Stimulated activated naive CD8-positive, alpha-beta T cell treated with anti-CD3 and anti-CD28 coated beads, Interleukin-15, Interleukin-2, amounts not matched to agents 100 U/mL and 50 U/mL, for 24 hours (primary cell): ENCODE measurements at regions not wholly inside any gene's neighbourhood (a gene's known extent, or its start where the extent isn't known, plus 50 kb on each side); places are given as distances from the start of the nearest gene placed in this dataset.
"Not testable (repeated sequence)": the region's sequence is repeated elsewhere in the genome, so short reads cannot be mapped to it uniquely, and the experiment has no call there.

ENCODE experiments used
- ATAC-seq: fragments of 150-1000 bp; cut with Tn5 transposase; one replicate; pipeline ENCODE4 v1.10.0; 2021
- DNase-seq: peaks from one replicate; pipeline ENCODE4 v3.0.0; 2021

DNA sequence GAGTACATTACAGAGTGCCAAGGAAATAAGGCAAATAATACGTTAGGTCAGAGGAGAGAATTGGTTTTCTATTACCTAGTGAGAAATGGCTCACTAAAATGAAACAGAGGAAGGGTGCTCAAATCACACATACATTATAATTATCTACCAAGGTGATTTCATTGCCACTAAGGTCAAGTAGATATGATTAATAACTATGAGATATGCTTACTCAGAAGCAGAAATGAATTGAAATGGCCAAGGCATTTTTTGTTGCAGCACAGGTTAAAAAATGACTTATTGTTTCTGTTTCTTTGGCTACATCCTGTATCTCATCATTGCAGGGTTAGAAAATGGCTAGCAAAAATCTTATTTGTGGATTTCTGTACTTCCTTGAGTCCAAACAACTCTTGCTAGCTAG lies 154.5 kb upstream of the GORAB start:
- no peak for ATAC-seq
- no peak for DNase-seq

DNA sequence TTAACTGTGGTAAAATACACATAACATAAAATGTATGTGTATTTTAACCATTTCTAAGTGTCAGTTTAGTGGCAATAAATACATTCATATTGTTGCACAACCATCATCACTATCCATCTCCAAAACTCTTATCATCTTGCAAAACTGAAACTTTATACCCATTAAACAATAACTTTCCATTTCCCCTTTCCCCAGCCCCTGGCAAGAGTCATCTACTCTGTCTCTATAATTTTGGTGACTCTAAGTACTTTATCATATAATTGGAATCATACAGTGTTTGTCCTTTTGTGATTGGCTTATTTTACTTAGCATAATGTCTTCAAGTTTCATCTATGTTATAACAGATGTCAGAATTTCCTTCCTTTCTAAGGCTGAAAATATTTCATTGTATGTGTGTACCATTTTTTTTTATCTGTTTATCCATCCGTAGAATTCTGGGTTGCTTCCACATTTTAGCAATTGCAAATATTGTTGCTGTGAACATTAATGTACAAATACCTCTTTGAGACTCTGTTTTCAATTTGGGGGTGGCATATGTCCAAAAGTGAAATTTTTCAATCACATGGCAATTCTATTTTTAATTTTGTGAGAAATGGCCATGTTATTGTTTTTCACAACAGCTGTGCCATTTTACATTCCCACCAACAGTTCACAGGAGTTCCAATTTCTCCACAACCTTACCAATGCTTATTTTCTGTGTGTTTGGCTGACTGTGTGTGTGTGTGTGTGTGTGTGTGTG lies 153.9 kb upstream of the GORAB start:
- DNase-seq = no peak
- no peak for ATAC-seq

DNA sequence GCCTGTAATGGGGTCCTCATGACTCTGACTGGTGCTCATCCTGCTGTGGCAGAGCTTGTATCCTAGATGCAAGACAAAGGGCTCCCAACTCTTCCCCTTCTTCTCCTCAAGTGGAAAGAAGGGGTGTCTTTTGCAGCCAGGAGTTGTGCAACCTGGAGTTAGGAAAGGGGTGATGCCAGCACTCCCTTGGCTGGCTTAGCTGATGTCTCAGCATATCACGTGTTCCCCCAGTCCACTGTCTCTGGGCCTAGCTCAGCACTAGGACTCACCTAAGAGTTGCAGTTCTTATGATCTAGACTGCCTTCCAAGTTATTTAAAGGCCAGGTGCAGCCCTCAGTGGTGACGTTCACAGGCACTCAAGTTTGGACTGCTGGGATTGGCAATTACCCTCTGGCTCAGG lies 146.2 kb upstream of the GORAB start:
- ATAC-seq (no peak), DNase-seq (no peak)

DNA sequence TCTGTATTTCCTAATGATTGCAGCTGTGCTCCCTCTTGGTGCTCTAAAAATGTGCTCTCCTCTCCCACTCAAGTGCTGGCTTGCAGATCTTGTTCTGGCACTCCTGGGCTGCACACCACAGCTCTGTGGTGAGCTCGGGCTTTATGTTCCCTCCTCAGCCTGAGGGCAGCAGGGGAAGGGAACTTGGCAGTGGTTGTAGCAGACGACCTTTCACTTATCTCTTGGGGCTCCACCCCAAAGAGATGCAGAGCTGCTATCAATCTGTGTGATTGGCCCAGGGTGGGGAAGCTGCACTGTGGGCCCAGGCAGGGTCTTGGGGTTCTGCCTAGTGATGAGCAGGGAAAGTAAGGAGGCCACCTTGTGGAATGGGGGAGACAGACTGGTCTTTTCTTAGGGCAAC lies 143.5 kb upstream of the GORAB start:
- ATAC-seq = no peak
- DNase-seq = no peak

DNA sequence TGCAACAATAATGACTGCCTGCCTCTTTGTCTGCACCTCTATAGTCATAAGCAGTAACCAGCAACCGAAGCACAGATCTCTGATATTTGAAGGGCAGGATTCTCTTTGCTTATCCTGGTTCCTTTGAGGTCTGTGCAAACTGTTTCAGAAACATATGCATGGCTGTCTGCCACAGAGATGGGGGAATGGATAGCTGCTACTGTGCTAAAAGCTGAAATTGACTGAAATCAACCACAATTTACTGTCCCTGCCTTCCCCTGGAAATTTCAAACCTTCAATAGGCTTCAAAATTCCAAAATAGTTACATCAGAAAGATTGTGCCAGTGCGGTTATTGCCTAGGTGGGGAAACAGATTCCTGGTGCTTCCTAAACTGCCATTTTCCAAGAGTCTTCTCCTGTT lies 136.8 kb upstream of the GORAB start:
- ATAC-seq = no peak
- no peak for DNase-seq

DNA sequence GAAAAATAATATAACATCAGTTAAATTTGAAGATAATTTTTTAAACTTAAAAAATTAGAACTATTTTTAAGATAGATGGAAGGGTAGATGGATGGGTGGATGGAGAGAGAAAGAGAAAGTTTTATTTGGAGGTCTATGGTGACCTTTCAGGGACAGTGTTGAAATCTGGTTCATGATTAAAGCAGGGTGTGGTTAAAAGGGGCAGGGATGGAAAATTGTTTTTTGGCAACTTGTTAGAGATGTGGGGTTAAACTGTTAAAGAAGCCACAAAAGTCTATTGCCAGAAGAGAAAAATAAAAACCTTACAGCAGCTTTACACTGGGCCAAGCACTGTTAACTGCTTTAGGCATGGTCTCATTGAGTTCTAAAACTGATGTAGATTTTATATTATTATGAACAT lies 134.9 kb upstream of the GORAB start:
- ATAC-seq (no peak), DNase-seq (no peak)

DNA sequence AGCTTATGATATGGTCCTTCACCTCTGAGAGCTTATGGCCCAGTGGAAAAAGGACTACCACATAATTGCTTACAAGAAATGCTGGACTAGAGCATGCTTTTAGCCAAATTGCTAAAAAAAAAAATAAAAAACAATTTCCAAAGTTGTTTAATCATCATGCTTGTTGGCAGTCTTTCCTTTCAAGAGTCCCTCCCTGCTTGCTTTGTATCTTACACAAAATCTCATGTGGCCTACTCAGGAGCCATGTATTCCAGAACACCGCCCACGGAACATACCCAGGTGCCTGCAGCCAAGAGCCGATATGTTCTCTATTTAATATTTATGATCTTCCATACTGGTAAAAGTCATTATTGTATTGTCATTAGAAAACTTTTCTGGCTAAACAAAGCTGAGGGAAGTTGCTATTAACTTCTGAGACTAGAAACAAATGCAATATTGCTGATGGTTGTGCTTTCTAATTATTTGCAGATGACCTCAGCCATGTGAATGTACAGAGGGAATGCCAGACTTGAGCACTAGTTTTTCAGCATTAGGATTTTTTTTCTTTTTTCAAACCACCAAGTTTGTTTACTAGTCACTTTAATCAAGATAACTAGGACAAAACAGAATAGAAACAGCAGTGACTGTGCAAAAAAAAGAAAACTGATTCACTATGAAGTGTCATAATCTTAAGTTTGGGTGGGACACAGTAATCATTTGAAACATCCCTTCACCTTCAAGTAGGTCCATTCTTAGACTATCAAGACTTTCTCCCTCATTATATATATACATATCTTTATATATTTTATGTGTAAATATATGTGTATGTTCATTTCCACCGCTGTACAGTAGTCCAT lies 129.3 kb upstream of the GORAB start:
- no peak for DNase-seq
- ATAC-seq = no peak

DNA sequence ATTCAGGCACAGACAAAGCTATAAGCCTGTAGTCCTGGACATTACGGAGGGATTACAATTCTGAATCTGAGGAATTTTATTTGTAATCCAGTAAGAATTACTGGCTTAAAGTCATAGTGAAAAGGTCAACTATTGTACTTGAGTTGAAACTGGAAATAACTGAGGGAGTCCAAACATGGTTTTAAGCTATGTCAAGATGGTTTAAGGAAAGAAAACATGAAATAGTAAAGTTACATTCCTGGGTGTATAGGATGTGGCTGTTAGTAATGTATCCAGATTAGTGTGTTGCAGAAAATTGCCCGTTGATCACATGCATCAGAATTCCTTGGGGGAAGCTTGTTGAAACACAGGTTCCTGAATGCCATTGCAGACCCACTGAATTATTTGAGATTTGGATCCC lies 124.8 kb upstream of the GORAB start:
- no peak for DNase-seq

DNA sequence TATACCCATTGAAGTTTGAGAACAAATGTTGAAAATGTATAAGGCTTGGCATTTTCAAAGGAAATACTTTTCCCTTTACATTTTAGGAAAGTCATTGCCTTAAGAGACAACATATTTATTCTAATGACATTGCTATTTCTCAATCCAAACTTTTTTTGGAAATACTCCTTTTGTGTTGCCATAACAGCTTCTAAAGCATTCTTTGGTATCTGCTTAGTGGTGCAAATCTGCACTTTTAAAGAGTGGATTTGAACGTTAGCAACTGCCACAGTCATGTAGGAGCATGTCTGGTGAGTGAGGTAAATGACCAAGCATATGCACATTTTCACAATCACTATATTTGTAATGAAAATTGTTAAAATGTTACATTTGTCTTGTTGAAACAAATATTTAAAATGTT lies 124.4 kb upstream of the GORAB start:
- DNase-seq (no peak), ATAC-seq (no peak)

More for the DNA sequence above, 124.8 kb upstream of the GORAB start:
- no peak for ATAC-seq

DNA sequence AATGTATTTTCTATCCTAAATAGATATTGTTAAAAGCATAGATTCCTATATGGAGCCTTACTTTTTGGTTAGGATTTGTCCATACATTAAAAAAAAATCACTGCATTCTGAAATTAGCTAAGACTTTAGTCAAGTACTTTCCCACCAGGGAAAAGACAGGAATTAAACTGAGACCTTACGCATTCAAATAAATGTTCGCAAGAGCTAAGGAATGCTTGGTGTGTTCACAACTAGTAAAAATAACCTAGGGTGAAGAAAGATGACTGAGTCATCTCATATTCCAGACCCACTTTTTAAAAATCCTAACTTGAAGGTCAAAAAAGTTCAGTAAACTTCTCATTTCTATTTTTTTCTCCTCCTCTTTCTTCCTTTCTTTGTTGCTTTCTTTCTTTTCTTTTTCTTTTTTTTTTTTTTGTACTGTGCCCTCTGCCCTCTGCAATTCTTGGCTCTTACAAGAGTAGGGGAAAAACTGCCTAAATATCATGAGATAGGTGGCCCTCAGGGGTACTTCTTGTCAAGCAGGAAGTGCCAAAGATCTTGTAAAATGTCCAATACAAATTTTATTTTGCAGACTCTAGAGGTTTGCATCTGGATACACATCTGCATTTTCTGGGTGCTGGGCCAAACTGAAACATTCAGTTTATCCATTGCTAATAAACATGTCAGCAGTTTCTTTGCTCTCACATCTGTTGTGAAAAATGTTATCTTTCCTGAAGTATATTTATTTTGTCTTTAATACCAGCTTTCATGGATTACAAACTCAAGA lies 121.4 kb upstream of the GORAB start:
- ATAC-seq (no peak), DNase-seq (no peak)

DNA sequence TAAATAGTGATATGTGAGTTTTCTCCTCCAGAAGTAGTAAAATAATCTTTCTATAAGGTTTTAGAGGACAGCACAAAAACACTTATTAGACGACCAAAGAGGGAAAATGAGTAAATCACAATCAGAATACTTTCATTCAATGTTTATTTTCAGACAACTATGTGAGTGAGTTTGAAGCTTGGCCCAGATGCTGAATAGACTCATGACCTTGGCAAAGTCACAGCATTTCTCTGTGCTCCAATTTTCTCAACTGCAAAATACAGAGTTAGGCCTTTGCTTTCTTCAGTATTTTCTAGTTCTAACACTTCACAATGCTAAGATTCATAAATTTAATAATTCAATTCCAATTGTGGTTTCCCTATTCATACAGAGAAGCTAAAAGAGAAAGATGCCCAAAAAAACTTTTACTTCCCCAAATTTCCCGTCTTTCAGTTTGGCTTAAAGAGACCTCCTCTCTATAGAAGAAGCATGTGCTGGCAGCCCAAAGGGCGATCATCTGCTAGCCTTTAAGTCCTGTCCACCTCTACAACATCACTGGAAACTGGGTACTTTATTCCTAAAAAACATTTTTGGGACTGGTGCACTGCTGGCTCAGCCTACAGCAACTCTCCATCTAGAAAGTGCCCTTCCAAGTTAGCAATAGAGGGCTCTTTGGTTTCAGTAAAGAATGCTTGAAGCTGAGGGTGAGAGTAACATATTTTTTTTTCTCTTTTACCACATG lies 116.8 kb upstream of the GORAB start:
- ATAC-seq = no peak

DNA sequence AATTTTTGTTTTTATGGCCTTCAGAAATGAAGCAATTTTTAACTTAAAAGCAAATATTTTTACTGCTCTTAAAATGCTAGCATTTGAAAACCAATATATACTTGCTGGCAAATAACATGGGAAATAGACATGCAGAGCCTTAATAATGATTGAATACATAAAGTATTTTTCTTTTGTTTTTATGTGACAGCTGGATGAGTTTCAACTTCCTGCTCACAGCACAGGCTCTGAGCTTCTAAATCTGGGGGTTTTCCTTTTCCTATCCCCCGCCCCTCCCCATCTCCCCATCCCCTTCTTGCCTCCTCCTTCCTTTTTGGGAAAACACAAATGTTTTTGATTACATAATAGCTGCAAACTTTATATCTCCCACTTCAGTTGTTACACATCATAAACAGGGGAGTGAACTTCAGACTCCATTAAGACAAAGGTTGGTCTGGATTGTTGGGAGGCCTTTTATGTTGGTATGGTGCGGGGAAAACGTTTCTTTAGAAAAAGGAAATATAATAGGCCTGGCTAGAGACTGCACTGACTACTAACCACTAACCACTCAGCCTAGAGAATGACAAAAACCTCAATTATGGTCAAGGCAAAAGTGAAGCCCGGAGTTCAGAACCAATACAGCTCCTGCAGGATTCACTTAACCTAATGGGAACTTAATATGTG lies 116.1 kb upstream of the GORAB start:
- ATAC-seq (no peak), DNase-seq (no peak)

More for the DNA sequence above, 116.8 kb upstream of the GORAB start:
- DNase-seq = no peak

DNA sequence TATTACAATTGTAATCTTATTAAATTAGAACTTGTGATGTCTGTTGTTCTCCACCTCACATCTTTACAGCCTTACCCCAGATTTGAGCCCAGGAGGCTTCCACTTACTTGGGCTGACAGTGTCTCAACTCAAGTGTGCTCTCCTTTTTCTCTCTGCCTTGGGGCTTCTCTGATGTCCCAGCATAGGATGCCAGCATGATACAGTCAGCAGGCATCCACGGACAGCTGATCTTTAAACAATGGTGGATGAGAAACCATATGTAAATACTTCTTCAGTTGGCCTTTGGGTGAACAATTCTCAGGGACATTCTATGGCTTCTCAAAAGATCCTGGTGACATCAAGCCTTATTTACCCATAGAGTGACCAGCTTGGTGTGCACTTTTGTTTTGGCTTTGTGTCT lies 107.6 kb upstream of the GORAB start:
- ATAC-seq (no peak), DNase-seq (no peak)

DNA sequence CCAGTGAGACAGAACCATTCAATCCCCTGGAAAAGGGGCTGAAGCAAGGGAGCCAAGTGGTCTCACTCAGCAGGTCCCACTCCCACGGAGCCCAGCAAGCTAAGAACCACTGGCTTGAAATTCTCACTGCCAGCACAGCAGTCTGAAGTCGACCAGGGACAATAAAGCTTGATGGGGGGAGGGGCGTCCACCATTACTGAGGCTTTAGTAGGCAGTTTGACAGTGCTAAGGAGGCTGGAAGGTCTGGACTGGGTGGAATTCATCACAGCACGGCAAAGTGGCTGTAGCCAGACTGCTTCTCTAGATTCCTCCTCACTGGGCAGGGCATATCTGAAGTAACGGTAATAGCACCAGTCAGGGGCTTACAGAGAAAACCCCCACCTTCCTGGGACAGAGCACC lies 105.4 kb upstream of the GORAB start:
- no peak for DNase-seq
- ATAC-seq = no peak

DNA sequence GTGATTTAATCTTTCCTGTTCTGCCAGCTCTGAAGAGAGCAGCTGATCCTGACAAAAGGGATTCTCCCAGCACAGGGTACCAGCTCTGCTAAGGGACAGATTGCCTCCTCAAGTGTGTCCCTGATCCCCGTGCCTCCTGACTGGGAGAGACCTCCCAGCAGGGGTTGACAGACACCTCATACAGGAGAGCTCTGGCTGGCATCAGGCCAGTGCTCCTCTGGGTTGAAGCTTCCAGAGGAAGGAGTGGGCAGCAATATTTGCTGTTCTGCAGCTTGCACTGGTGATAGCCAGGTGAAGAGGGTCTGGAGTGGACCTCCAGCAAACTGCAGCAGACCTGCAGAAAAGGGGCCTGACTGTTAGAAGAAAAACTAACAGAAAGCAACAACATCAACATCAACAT lies 105.0 kb upstream of the GORAB start:
- not testable (repeated sequence) for ATAC-seq, DNase-seq

DNA sequence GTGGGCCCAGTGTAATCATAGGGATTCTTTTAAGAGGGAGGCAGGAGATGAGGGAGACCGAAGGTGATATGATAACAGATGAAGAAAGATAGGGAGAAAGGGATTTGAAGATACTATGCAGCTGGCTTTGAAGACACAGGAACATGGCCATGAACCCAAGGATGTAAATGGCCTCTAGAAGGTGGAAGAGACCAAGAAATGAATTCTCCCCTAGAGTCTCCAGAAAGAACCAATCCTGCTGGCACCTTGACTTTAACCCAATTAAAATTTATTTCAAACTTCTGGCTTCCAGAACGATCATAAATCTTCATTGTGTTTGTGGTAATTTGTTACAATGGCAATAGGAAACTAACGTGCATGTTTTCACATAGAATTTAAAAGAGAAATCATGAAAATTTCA lies 95.0 kb upstream of the GORAB start:
- DNase-seq = no peak
- no peak for ATAC-seq

DNA sequence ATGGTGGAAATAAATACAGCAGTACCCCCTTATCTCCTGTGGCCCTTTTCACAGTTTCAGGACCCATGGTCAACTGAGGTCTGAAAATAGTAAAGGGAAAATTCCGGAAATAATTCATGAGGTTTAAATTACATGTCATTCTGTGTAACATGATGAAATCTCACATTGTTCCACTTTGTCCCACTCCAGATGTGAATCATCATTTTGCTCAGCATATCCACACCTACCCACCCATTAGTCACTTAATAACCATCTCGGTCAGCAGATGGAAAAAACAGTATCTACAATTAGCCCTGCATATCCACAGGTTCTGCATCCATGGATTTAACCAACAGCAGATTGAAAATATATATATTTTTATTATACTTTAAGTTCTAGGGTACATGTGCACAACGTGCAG lies 86.9 kb upstream of the GORAB start:
- no peak for ATAC-seq
- DNase-seq = no peak

DNA sequence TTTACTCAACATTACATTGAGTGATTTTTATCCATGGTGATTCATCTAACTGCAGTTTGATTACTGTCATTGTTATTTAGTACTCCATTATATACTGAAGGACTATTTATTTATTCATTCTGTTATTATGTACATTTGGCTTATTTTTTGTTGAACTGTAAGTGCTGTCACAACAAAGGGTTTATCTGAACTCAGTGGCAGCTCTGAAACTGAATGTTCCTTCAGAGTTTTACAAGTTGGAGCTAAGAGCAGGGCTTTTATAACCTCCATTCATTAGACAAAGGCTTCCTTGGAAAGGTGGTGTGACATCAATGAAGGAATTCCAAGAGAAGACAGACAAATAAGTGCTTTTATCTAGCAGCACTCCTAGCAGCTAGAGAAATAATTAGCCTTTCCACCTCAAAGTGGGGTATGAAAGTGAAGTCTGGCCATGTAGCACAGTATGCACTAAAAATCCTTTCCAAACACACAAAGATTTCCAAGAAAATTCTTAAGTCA lies 83.3 kb upstream of the GORAB start:
- DNase-seq (no peak), ATAC-seq (no peak)

DNA sequence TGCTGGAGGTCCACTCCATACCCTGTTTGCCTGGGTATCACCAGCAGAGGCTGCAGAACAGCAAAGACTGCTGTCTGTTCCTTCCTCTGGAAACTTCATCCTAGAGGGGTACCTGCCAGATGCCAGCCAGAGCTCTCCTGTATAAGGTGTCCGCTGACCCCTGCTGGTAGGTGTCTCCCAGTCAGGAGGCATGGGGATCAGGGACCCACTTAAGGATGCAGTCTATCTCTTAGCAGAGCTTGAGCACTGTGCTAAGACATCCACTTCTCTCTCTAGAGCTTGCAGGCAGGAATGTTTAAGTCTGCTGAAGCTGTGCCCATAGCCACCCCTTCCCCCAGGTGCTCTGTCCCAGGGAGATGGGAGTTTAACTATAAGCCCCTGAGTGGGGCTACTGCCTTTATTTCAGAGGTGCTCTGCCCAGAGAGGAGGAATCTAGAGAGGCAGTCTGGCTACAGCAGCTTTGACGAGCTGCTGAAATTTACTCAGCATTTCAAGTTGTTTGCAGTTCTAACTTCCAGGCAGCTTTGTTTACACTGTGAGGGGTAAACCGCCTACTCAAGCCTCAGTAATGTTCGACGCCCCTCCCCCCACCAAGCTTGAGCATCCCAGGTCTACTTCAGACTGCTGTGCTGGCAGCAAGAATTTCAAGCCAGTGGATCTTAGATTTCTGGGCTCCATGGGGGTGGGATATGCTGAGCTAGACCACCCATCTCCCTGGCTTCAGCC lies 74.5 kb upstream of the GORAB start:
- ATAC-seq = not testable (repeated sequence)
- peak; percentile 7 for DNase-seq

DNA sequence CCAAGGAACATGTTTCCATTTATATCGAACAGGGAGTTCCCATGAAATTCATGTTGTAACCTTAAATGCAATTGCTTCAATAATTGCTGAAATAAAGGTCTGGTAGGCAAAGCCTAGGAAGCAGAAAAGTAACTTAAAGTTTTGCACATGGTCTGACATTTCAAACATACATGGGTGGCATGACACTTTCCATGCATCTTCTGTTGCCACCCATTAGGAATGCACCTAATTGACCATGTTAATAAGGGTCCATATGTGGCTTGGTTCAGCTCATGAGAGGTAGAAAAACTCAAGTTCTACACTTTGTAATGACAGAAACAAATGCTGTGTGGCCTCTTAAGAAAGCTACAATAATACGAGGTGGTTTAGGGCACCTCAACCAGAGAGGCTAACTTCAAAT lies 72.0 kb upstream of the GORAB start:
- ATAC-seq (no peak), DNase-seq (no peak)
